GM21786 (cell line): ENCODE measurements at regions not wholly inside any gene's neighbourhood (a gene's known extent, or its start where the extent isn't known, plus 50 kb on each side); places are given as distances from the start of the nearest gene placed in this dataset.

Experiments used
- ATAC-seq: cut with Tn5 transposase; IDR thresholded peaks from one replicate; pipeline ENCODE4 v1.9.1; 2021; ENCODE audit not compliant: unreplicated experiment

DNA sequence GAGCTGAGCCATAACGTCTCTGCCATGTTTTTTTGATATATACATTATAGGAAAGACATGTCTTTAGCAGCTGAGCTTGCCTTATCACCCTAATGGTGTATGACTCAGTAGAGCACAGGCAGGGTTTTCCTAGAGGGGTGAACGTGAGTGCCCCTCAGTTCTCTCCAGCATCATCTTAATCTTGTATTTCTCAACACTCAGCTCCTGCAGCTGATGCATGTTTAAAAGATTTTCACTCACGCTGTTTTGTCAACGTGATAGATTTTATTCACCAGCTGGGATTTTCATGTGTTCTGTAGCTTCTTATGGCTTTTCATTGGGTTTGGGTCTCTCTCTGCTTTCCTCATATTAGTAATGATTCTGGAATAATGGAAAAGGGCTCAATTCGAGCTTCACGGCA lies 186.0 kb upstream of the PMFBP1 start:
- ATAC-seq: no peak

DNA sequence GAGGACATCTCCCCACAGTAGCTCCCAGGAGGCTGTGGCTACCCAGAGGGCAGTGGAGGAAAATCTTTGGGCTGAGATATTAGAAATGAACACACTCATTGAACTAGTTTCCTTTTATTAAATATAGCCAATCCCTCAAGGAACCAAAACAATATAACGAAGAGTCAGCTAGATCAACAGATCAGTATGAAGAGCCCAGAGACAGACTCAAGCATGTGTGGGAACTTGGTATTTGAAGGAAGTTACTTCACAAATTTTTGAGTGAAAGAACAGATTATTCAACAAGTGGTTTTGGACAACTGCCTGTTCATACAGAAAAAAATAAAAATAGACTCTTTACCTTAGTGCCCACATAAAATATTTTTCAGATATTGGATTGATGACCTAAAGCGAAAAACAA lies 183.6 kb upstream of the PMFBP1 start:
- ATAC-seq: no peak

DNA sequence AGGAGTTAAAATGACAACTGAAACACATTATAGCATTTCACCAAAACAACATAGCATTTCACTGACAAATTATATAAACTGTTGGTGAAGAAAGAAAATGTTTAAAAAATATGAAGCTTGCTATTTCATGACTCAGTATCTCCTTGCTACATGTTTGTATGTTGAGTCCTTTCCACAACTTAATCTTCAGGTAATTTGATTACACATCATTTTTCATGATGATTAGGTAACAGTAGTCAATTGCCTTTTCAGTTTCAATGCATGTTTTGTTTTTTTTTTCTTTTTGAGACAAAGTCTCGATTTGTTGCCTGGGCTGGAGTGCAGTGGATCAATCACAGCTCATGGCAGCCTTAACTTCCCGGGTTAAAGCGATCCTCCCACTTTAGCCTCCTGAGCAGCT lies 177.8 kb upstream of the PMFBP1 start:
- ATAC-seq: no peak

DNA sequence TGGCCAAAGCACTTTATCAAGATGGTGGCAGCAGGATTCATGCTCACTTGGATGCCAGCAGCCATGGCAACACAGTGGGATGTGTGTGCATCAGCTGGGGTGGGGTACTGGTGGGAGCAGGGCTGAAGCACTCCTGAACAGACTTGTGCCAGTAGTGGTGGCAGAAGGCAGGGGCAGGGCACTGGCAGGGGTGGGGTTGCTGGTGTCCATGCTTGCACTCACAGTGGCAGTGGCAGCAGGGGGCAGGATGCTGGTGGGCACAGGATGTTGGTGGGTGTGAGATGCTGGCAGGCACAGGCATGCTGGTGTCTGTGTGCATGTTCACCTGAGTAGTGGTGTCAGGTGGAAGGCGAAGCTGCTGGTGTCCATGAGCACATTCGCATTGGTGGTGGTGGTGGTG lies 161.0 kb upstream of the PMFBP1 start:
- ATAC-seq: no peak

DNA sequence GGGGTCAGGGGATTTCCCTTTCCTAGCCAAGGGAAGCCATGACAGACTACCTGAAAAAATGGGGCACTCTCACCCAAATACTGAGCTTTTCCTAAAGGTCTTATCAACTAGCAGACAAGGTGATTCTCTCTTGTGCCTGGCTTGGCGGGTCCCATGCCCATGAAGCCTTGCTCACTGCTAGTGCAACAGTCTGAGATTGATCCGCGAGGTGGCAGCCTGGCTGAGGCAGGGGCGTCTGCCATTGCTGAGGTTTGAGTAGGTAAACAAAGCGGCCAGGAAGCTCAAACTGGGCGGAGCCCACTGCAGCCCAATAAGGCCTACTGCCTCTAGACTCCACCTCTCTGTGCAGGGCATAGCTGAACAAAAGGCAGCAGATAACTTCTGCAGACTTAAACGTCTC lies 152.6 kb upstream of the PMFBP1 start:
- ATAC-seq: no peak

DNA sequence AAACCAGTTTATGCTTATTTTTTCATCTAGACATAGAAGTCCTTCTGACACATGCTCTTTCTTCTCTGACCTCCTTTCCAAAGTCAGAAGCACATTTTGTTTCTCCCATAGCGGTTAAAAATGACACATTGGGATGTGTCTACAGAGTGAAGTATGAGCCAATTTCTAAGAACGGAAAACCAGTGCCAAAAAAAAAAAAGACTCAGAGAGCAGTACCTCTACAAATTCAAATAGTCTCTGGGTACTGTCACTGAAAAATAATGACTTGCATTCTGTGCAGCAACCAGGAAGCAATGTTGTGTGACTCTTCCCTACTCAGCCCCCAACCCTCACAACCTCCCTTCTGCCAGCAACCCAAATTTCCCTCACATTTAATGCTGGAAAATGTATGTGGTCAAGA lies 145.5 kb upstream of the PMFBP1 start:
- no peak for ATAC-seq

DNA sequence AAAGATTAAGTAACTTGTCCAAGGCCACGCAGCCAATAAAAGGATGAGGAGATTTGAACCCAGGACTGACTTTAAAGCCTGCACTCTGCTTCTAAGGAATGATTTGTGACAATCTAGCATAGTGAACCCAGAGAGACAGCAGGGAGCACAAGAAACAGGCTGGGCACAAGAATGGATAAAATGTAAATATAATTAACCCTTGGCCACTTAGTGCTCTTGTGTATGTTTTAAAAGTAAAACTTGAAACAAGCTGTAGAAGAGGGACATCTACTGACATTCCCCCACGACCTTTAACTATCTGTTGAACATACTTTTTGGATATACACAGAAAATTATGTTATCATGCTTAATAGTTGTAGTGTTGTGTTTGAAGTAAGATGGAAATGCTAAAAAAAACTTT lies 141.9 kb upstream of the PMFBP1 start:
- ATAC-seq: no peak

DNA sequence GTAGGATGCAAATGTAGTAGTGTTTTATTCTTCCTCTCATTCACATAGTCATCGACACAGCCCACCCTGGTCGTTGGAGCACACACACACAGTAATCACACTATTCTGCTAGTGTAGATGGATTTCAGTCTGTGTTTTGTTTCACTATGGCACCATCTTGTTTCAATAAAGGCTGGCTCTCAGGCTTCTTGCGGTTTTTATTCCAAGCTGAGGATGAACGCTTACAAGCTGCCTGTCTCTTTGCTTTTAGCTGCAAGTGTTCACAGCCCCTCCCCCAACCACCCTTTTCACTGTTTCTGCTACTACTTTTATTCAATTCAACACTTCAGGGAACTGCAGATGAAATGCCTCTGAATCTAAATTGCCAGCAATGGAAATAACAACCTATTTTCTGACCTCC lies 140.9 kb upstream of the PMFBP1 start:
- ATAC-seq: no peak

DNA sequence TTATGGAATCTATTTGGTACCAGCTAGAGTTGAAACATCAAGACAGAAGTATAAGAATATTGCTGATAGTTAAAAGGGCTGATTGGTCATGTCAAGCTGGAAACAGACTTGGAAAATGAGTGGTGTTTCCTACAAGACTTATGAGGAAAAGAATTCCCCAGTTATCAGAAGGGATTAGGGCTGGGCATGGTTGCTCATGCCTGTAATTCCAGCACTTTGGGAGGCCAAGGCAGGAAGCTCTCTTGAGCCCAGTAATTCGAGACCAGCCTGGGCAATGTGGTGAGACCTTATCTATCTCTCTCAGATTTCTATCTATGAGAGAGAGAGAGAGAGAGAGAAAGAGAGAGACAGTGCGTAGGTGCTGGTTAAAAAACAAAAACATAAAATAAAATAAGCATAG lies 139.5 kb upstream of the PMFBP1 start:
- ATAC-seq: no peak

DNA sequence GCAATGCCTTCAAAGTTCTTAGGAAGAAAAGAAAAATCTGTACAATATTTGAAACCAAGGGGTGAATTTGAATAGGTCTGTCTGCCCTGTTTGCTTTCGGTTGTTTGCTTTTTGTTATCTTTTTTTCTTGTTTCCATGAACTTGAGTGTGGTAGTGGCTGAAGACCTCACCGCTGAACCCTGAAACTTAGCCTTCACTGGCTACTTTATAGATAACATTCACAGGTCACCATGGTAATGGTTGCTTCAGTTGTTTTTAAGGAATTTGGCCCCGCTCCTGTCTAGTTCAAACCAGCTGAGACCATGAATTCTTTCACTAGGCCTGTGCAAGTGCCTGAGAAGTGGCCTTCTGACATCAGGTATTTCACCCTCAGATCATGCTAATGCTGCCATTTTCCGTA lies 137.0 kb upstream of the PMFBP1 start:
- ATAC-seq: no peak

DNA sequence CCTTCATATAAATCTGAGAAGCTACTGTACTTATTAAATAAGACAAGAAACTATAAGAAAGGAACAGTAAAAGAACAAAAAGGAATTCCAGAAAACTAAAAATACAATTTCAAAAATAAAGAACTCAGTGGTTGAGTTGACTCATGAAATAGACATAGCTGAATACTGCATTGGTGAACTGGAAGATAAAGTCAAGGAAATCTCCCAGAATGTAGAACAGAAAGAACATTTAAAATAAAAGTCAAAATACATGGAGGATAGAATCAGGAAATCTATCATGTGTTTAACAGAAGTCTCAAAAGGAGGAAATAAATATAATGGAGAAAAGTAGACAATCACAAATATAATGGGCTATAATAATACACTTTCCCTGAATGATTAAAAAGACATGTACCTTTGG lies 136.4 kb upstream of the PMFBP1 start:
- ATAC-seq: no peak

DNA sequence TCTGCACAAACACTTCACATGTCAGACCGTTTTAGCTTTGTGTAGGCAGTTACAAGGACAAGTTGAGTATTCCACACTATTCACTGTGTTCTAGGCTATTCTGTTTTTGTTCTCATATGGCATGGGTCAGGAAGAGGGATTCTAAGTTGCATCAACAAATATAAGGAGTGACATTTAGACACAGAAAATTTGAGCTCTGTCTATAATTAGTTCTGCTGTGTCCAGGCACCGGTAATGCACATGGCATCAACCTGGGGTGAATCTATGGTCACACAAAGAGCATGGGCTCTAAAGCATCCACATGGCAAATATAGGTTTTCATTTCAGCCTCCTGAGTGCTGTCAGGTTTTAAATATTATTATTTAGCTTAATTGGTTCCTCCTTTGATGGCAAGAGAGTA lies 130.4 kb upstream of the PMFBP1 start:
- ATAC-seq: no peak

DNA sequence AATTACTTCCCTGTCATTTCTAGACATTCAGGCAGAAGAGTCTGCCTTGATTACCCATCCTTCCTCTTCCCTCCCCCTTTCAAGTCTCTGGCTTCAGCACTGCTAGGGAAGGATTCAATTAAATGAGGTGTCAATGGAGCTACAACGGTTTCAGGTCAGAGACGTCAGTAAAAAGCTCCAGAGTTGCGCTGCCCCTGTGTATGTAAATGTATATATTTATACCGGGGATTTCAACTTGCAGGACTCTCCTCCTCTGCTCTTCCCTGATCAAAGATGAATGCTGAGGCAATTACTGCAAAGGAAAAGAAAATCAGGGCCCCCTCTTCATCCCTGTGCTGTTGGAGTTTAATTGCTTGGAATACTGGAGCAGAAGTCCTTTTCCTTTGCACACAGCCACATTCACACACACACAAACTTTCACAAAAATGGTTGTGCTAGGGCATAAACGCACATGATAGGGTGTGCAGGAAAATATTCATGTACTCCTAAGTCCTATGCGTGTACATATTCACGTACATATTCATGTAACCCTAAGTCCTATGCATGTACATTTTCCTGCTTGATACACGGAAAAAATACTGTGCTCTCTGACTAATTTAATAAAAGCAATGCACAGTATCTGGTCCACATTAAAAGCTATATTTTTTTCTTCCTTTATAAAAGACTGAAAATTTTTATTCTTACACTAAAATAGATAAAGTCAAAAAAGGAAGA lies 129.7 kb upstream of the PMFBP1 start:
- ATAC-seq: no peak

DNA sequence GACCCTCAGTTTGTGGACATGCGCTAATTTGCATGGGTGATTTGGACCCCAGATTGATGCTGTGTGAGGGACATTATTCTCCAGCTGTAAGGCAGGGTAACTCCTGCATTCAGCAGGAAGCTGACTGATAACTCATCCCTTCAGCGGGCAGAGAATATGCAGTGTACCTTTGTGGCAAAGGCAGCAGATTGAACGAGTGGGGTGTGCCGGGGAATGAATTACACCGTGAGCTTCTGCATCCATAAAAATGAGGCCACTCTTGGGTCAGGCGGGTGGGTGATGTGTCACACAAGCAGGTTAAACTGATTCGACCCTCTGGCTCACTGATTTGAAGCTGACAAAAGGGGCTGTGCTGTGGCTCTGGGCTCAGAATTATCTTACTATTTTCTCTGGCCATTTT lies 128.9 kb upstream of the PMFBP1 start:
- ATAC-seq: no peak

DNA sequence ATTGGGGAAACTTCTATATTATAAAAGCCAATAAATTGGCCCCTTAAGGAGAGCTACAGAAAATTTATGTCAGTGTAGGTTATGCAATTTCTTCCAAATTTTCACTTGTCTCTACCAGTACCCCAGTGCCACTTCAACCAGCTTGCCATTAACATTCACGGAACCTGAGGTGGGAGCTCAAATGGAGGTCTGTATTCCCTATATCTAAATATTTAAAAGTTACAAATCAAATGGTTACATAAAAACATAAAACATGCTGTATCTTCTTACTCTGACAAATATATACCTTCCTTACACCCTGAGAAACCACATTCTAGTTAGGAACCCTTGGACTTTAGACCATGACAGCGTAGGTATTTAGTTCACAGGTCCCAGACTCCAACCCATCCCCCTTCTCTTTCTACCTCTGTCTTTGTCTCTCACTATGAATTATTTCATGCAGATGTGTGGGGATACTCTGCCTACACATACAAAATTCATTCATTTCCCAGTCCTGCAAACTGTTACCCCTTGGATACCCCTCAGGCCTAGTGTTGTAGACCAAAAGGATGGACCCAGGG lies 127.8 kb upstream of the PMFBP1 start:
- ATAC-seq: no peak

DNA sequence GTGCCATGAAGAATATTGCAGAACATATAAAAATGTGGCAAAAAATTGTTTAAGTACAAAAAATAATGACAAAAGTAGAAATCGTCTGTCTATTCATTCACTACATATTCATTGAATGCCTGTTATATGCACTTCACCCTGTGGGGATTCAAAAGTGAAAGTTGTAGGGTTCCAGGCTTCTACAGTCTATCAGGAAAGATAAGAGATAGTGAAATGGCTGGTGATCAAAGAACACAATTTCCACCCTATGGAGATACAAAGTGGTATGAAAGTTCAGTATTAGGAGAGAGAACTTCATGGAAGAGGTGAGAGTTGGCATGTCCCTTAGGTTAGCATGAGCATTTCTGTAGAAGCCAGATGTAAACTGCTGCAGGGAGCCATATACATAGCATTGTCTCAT lies 127.0 kb upstream of the PMFBP1 start:
- ATAC-seq: no peak

DNA sequence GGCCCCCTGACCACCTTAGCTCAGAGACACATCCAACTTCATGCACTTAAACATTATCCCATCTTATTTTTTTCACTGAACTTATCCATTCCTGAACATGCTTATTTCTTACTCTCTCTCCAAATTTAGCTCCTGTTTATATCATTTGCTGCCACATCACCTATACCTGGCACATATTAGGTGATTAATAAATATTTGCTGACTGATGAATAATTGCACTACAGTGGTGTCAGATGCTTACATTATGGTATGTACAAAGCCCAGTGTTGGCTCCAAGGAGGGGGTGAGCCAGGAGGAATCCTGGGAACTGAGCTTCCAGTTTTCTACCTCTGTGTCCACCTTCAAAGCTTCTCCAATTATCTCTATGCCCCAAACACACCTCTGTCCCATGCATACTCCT lies 124.0 kb upstream of the PMFBP1 start:
- no peak for ATAC-seq

DNA sequence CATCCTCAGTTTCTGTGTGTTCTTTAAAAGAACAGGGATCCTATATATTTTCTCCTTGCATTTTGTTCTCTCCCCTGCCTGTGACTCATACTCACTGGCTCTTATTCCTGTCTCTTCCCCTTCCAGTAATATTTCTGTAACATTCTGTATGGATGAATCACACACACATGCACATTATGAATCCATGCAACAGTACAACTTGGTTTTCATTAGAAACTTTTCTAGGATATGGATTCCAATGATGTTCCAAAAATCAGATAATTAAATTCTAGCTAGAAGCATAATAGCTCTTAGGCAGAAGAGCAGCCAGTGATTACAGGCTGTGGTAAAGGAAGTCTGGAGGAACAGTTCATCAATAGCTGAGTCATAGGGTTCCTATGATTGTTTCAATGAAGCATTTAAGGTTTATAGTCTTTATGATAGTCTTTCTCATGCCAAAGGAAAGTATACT lies 119.6 kb upstream of the PMFBP1 start:
- ATAC-seq: no peak

DNA sequence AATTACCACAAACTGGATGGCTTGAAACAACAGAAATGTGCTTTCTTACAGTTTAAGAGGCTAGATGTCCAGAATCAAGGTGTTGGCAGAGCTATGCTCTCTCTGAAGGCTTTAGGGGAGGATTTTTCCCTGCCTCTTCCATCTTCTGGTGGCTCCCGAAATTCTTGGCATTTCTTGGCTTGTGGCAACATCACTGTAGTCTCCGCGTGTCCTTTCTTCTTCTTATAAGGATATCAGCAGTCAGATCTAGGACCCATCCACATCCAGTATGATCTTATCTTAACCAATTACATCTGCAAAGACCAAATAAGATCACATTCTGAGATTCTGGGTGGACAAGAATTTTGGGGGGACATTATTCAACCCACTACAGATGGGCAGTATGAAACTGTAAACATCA lies 119.2 kb upstream of the PMFBP1 start:
- ATAC-seq: no peak

DNA sequence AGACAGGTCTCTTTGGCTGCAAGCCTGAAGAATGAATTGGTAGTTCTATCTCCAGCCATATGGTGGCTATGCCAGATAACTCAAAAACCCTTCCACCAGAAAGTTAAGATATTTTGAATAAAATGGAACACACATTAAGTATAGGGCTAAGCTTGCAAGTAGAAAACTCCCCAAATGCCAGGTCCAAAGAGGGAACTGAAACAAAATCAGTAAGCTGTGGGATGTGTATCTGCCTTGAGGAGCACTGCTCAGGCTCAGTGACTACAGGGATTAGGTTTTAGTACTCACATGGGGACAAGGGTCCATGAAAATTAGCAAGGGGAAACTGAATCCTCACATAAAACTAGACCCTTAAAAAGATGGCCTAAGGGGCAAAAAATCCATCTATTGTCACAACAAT lies 115.7 kb upstream of the PMFBP1 start:
- no peak for ATAC-seq

DNA sequence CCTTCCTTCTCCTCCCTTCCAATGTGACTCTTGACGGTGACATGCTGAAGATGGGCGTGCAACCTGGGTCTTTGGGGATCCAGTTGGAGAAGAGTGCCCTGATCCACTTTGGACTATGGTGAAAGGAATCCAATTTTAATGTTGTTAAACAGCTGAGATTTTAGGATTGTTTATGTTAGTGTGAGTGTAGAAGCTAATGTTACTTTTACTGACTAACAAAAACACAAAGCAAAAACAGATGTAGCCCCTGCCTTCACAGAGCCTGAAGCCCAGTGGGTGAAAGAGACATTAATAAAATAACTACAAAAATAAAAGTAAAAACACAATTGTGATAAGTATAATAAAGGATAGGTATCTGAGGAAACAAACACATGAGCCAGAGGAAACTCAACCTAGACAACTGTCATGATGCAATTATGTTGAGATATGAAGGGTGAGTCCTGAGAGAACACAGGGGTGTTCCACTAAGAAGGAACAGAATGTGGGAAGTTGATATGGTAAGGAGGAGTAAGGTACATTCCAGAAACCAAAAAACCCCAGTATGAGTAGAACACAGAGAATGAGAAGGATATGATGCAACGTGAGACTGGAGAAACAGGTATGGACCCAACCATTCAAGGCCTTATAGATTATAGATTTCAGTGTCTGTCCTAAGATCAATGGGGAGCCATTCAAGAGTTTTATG lies 115.1 kb upstream of the PMFBP1 start:
- ATAC-seq: no peak

DNA sequence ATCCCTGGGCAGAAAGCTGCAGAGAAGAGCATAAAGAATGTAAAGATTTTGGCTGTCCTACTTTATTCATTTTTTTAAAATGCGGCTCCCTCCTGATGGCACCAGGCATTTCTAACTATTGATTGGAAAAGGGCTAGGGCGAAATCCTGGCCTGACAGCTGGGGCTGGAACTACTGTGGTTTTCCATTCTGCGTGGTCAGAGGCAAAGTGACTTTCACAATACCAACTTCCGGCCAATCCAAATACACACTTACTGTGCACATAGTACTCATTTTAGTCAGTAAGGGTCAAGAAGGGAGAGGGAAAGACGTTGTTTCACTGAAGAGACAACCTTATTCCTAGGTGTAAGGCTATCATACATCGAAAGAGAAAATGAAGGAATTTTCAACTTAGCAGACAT lies 113.8 kb upstream of the PMFBP1 start:
- no peak for ATAC-seq

DNA sequence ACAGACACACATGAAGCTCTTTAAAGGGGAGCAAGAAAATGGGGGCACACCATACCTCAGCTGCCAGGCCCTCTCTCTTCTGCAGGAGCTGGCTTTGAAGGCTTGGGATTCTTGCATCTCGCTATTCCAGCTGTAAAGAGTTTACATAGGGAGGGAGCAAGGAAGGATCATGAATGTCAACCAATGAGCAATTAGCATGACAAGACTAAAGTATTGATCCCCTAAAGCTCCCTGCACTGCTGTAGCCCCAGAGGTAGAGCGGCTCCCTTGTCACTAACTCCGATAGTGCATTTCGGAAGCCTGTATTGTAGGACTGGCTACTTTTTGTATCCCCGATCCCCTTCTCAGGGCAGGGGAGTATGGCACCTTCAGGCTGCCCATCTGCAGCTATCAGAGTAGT lies 113.4 kb upstream of the PMFBP1 start:
- ATAC-seq: no peak
